GM18520 (cell line): ENCODE measurements at regions not wholly inside any gene's neighbourhood (a gene's known extent, or its start where the extent isn't known, plus 50 kb on each side); places are given as distances from the start of the nearest gene placed in this dataset.

Source experiments
- ATAC-seq: cut with Tn5 transposase; IDR thresholded peaks from one replicate; pipeline ENCODE4 v1.9.1; 2021; ENCODE audit not compliant: unreplicated experiment

GRCh38 chr1:96049759-96050409 lies 671.7 kb upstream of the PTBP2 start:
- ATAC-seq, result no peak

- no peak for ATAC-seq
These were observed 662.3 kb upstream of the PTBP2 start for GRCh38 chr1:96059276-96059675.

DNA sequence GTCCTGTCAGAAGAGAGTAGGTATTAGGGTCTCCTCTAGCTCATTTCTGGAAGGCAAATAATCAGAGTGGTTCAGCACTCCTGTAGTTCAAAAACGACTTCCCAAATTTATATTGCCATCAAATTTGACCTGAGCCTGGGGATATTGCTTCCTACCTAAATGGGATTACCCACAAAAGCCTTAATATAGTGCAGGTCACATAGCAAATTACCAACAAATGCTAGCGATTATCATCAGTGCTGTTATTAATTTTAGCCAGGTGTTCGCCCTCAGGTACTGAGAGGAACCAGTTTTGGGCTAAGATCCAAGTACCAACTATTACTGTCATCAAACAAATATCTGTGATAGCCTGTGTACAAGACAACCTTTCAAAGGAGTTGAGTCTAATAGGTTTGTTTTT lies 661.8 kb upstream of the PTBP2 start:
- no peak for ATAC-seq

DNA sequence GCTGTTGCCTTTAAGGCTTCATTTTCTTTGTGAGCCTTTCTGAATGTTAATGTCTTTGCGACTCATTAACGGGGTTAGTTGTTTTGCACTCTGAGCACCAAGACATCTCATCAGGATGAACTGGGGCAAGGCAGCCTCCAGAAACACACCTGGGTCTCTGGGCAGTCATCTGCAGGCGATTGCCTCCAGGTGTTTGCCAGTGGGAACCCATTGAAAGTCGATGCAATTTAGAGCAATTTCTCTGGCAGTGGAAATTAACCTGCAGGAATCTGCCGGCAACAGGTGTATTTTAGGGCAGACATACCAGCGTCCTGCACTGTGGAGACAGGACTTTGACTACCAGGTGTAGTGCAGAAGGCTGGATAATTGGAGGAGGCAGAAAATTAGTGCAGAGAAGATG lies 661.0 kb upstream of the PTBP2 start:
- ATAC-seq, result no peak

- no peak for ATAC-seq
These were observed 649.6 kb upstream of the PTBP2 start for GRCh38 chr1:96072021-96072420.

GRCh38 chr1:96073100-96073499 lies 648.5 kb upstream of the PTBP2 start:
- peak; percentile 67 for ATAC-seq

DNA sequence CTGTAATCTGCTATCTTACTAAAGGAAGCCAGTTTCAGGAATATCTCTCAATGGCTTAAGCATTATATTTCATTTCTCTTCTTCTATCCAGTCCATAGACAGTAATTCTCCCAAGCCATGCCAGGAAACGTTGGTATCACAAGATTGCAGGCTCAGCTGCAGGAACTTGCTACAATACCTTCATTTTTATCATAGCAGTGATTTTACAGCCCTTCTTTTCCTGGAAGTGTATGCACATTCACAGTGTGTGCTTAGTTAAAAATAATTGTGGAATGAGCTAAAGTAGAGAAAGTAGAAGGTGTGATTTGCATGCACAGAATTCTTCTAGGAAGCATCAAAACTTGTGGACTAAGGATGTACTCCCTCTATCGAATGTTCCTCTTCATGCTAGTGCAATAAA lies 647.2 kb upstream of the PTBP2 start:
- no peak for ATAC-seq

DNA sequence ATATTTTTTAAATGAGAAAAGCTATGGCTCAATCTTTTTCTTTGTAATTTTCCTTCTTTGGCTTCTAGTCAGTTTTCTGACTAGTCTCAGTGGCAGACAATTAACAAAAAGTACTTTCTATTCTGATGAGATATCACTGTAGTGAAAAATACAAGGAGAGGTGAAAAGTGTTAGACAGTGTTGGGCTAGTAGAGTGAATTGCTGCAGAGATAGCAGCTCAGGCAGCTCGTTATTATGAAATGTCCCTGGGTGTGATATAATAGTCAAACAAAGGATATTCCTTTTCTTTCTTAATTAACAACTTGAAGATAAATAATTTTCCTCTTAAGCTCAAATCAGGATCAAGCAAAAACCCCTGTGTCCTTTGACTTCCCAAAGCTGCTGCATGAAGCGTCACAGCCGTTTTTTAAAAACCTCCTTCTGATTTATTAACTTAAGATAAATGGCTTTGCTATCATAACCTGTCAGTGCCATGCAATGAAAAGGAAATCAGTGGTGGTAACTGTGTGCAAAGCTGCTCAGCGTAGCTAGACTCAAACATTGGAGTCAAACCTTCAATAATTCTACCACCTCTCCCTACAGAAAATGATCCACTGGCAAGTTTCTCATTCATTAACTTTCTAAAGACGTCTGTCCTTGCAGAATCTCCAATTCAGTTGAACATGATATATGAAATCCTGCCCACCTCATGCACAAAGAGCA lies 646.6 kb upstream of the PTBP2 start:
- no peak for ATAC-seq

DNA sequence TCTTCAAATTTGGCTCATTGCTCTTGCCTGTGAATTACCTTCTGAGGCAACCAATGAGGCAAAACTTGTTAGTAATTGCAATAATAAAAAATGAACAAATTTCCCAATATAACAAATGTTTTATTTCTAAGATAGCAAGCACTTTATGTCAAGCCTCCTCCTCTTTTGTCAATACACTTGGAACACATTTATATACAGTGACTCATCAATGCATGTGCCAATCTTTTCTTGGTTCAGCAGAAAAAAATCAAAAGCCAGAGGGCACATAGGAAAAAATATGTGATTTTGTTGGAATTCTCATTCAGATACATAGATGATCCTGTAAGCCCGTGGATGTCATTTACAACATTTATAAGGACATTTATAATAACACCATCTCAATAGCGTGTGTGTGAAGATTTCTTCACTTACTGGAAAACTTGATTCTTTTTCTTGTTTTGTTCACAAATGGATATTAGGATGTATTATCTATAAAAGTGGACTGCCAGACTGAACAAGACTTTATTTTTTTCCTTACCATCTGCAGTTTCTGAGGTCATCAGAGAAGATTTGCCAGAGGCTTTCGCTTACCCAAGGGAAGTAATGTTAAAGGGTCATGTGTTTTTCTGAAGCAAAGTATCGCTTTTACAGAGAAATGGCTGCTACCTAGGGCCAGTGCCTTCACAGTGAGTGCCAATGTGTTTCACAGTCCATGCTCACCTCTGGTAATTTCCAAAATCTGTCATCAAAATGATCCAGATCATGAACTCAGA lies 645.7 kb upstream of the PTBP2 start:
- ATAC-seq, result no peak

GRCh38 chr1:96076589-96076988 lies 645.0 kb upstream of the PTBP2 start:
- no peak for ATAC-seq

GRCh38 chr1:96079581-96079980 lies 642.0 kb upstream of the PTBP2 start:
- no peak for ATAC-seq

DNA sequence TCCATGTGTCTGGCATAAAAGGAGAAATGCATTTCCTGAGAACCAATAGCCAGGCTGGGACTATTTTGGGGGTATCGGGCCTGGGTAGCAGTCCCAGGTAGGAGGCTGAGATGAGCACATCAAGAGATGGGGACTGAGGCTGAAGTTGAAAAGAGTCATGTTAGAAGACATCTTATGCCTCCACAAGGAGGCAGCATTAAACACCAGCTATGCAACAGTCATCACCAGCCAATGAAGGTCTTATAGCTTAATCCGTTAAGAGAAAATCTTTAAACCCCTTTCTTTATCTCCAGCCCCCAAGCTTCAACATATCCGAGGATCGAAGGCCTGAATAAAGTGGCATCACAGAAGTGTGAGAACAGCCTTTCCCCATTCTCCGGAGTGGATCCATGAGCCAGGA lies 640.7 kb upstream of the PTBP2 start:
- ATAC-seq, result no peak

DNA sequence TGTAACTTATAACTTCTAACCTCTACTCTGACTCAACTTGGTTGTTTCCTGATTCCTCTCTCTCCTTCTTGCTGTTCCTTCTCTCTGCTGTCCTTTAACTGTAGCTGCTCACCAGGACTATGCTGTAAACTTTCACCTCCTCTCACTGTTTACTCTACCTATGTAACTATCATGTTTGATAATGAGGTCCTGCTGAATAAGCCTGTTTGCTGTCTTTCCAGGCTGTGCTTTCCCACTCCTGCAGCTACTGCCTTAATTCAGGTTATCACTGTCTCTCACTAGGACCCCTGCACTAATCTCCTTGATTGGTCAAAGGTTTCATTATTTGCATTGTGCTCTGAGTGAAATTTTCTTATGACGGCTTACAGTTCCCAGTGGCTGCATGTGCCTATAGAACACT lies 633.9 kb upstream of the PTBP2 start:
- no peak for ATAC-seq

GRCh38 chr1:96090134-96090533 lies 631.5 kb upstream of the PTBP2 start:
- ATAC-seq, result no peak

- no peak for ATAC-seq
These were observed 625.6 kb upstream of the PTBP2 start for GRCh38 chr1:96095849-96096612.

GRCh38 chr1:96096613-96097321 lies 624.8 kb upstream of the PTBP2 start:
- no peak for ATAC-seq

- no peak for ATAC-seq
These were observed 617.1 kb upstream of the PTBP2 start for GRCh38 chr1:96104506-96104905.

GRCh38 chr1:96104906-96105305 lies 616.7 kb upstream of the PTBP2 start:
- no peak for ATAC-seq

DNA sequence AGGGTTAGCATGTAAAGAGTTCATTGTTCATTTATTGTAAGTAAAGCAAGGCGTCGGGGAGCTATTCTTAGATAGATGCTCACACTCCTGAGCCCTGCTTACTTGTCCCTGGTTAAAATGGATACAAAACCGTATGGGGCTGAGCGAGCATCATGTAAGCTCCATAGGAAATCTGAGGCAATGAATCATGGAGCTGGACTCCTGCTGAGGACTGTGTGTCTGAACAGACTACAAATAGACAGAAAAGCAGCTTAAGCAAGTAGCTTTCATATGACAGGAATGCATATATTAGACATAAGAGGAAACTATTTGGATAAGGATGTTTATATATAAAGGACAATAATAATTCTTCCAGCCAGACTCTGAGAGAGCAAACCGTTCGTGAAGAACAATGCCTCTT lies 604.9 kb upstream of the PTBP2 start:
- no peak for ATAC-seq

GRCh38 chr1:96130432-96130831 lies 591.2 kb upstream of the PTBP2 start:
- ATAC-seq, result no peak

DNA sequence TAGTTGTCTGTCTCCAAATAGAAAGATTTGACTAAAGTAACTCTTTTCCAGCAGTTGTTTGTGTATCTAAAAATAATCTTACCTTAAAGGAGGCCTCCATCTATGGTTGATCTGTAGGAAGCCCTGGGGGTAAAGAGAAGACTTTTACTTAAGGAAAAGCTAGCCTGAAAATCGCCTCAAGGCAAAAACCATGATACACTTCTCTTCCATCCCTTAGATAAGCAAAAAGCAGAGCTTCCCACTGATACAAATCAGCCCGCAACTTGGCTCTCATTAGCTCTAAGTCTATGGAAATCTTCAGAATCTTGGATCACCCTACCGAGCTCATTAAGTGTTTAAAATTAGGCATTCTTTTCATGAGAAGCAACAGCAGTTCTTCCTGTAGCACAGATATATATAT lies 576.9 kb upstream of the PTBP2 start:
- ATAC-seq, result no peak
